Fibroblast of lung (primary cell): ENCODE measurements at regions not wholly inside any gene's neighbourhood (a gene's known extent, or its start where the extent isn't known, plus 50 kb on each side); places are given as distances from the start of the nearest gene placed in this dataset.
A peak's percentile ranks its signal among the peaks of the same experiment; 100 is the strongest.

Source experiments
- EZH2 ChIP-seq: IDR thresholded peaks from 2 replicates; pipeline ENCODE4 v1.5.1; 2012; ENCODE audit warnings: low read length, control low read depth, mild to moderate bottlenecking; ENCODE audit errors: missing control alignments
- TF ChIP-seq, protein P1 (sequence below), 2 donors: IDR thresholded peaks in 1 of 2; conservative IDR thresholded peaks in 1 of 2; 1 replicate in 1 of 2; 2 replicates in 1 of 2; pipeline ENCODE4 v1.5.1; 2011 to 2012; ENCODE audit warnings: low read length in 2 of 2, control low read depth in 1 of 2, inconsistent platforms in 1 of 2, low read depth in 1 of 2, mild to moderate bottlenecking in 1 of 2

DNA sequence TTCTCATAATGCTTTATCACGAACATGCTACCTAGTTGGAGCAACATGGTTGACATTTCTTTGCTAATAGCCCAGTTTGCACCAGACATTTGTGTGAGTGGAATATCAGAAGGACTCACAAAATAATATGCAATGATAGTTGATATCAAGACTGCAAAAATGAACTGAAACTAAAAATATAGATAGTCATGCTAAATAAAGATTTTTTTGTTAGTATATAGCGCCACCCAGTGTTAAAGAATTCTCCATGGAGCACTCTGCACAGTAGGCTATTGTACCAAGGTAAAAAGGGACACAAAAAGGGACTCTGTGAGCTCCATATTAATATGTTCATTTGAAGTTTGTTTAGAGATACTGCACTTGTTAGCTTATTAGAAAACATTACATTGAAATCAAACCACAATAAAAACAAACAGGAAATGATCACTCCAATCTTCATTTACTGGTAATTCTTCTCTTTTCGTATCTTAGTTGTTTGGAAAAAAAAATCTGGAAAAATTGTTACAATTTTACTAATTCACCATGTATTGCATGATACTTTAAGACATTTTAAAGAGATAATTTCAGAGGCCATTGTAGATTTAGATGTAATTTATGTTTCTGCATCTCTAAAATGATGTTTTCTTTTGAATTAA is 1509.6 kb downstream of the ADGRL3 start:
- TF ChIP-seq, protein P1, sequence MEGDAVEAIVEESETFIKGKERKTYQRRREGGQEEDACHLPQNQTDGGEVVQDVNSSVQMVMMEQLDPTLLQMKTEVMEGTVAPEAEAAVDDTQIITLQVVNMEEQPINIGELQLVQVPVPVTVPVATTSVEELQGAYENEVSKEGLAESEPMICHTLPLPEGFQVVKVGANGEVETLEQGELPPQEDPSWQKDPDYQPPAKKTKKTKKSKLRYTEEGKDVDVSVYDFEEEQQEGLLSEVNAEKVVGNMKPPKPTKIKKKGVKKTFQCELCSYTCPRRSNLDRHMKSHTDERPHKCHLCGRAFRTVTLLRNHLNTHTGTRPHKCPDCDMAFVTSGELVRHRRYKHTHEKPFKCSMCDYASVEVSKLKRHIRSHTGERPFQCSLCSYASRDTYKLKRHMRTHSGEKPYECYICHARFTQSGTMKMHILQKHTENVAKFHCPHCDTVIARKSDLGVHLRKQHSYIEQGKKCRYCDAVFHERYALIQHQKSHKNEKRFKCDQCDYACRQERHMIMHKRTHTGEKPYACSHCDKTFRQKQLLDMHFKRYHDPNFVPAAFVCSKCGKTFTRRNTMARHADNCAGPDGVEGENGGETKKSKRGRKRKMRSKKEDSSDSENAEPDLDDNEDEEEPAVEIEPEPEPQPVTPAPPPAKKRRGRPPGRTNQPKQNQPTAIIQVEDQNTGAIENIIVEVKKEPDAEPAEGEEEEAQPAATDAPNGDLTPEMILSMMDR (conservative IDR thresholded peaks at IDR 0.05 in 1 of 2, IDR thresholded peaks at IDR 0.05 in 1 of 2; ENCODE audit: low read depth in 1 of 2, low read length in 2 of 2), result peak in 1 of 2 donors; percentile 59
- no peak for TF ChIP-seq EZH2
